Lower leg skin (tissue), 4 donors: ENCODE measurements at regions not wholly inside any gene's neighbourhood (a gene's known extent, or its start where the extent isn't known, plus 50 kb on each side); places are given as distances from the start of the nearest gene placed in this dataset.

Experiments used
- DNase-seq, 2 donors: peaks; one replicate each; pipeline ENCODE4 v3.0.0-alpha.2; 2019; ENCODE audit warnings: low spot score in 2 of 2
- H3K4me3 ChIP-seq: fragments of 200-600 bp; sonication (generic); 2 replicates; pipeline ENCODE4 v1.5.1; 2017; ENCODE audit warnings: mild to moderate bottlenecking, low read depth; ENCODE audit not compliant: poor library complexity, severe bottlenecking
- POLR2A ChIP-seq, 2 donors: fragments of 450-650 bp; IDR thresholded peaks; one replicate each; pipeline ENCODE4 v1.6.1; 2016 to 2017; ENCODE audit warnings: antibody characterized with exemption in 2 of 2, mild to moderate bottlenecking in 1 of 2, moderate library complexity in 1 of 2
- WGBS, 2 donors: methylation state at CpG; one replicate each; pipeline ENCODE4 v1.1.5; 2018; 5-methylcytosine and 5-hydroxymethylcytosine counted together
- intact Hi-C: fragments of 100-400 bp; cut with DNase I; formaldehyde crosslinking; loops from one replicate; pipeline ENCODE4 v1.15.0; 2023; ENCODE audit warnings: low total_unique reads
- TF ChIP-seq, protein P1 (sequence below), 3 donors: fragments of 450-650 bp; IDR thresholded peaks; one replicate each; pipeline ENCODE4 v1.5.1; 2016; ENCODE audit warnings: antibody characterized with exemption in 3 of 3, mild to moderate bottlenecking in 3 of 3, moderate library complexity in 2 of 3

DNA sequence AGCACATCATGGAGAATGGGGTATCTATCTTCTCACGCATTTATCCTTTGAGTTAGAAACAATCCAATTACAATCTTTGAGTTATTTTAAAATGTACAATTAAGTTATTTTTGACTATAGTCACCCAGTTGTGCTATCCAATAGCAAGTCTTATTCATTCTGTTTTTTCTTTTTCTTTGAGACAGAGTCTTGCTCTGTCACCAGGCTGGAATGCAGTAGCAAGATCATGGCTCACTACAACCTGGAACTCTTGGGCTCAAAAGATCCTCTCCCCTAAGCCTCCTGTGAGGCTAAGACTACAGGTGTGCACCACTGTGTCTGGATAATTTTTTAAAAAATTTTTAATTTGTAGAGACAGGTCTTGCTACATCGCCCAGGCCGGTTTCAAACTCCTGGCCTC, 201.5 kb upstream of the ZNF217 start:
- no peak for DNase-seq
- WGBS, 2 donors: 97 to 98% methylated on average over 3 of the region's 3 CpGs
- intact Hi-C loops: loop anchor here (10.0 kb wide), 1 partner anchor 70 kb away; no protein-coding TSS in a partner anchor
- no peak overlapping the region for H3K4me3 ChIP-seq
- no peak for TF ChIP-seq POLR2A (IDR thresholded peaks at IDR 0.05)
- TF ChIP-seq, protein P1, sequence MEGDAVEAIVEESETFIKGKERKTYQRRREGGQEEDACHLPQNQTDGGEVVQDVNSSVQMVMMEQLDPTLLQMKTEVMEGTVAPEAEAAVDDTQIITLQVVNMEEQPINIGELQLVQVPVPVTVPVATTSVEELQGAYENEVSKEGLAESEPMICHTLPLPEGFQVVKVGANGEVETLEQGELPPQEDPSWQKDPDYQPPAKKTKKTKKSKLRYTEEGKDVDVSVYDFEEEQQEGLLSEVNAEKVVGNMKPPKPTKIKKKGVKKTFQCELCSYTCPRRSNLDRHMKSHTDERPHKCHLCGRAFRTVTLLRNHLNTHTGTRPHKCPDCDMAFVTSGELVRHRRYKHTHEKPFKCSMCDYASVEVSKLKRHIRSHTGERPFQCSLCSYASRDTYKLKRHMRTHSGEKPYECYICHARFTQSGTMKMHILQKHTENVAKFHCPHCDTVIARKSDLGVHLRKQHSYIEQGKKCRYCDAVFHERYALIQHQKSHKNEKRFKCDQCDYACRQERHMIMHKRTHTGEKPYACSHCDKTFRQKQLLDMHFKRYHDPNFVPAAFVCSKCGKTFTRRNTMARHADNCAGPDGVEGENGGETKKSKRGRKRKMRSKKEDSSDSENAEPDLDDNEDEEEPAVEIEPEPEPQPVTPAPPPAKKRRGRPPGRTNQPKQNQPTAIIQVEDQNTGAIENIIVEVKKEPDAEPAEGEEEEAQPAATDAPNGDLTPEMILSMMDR (IDR thresholded peaks at IDR 0.05): no peak

DNA sequence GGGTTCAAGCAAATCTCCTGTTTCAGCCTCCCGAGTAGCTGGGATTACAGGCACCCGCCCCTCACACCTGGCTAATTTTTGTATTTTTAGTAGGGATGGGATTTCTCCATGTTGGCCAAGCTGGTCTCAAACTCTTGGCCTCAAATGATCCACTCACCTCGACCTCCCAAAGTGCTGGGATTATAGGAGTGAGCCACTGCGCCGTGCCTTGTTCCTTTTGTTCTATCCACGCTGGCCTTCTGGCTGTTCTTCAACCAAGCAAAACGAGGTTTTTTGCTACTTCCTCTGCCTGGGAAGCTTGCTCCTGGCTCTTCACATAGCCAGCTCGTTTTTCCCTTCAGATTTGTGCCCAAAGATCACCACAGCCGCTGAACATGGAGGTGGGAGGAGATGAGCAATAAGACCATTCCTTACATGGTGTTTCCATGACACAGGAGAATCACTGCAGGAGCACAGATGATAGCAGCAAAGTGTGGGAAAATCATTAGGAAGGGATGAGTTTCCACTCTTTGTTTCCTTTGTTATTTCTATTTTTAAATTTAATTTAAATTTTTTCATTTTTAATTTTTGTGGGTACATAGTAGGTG, 201.0 kb upstream of the ZNF217 start:
- intact Hi-C loops: loop anchor here (10.0 kb wide), 1 partner anchor 70 kb away; no protein-coding TSS in a partner anchor
- peak in 1 of 2 donors; percentile 52 for DNase-seq
- TF ChIP-seq POLR2A (IDR thresholded peaks at IDR 0.05): no peak
- TF ChIP-seq, protein P1 (IDR thresholded peaks at IDR 0.05): no peak
- no peak overlapping the region for H3K4me3 ChIP-seq
- 72 to 77% methylated on average over 9 of the region's 9 CpGs for WGBS, 2 donors

DNA sequence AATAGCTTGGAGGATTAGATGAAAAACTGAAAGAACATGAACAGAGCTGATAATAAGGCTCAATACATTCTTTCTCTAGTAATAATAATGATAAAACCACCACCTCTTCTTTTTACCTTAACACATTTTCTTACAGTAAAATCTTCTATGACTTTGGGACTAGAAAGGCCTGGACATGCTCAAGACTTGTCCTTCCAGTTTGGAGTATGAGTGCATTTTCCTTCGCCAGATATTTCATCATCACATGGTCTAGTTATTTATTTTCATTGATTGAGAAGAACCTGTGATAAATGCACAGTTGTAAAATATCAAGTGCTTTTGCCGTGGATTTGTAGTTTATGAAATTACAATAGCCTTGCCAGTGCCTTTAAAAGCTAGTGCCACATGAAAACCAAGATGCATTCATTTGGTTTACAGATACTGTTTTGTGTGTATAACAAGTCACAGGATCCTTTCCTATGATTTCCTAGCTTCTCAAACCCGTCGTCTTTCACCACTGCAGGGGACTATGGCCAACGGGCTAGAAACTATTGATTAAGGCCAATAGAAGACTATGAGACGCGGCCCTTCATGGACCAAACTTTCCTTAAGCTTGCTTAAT, 200.2 kb upstream of the ZNF217 start:
- TF ChIP-seq POLR2A (IDR thresholded peaks at IDR 0.05): no peak
- TF ChIP-seq, protein P1 (IDR thresholded peaks at IDR 0.05): no peak
- intact Hi-C loops: loop anchor here (10.0 kb wide), 1 partner anchor 71 kb away; no protein-coding TSS in a partner anchor
- no peak for DNase-seq
- no peak overlapping the region for H3K4me3 ChIP-seq
- 68 to 74% methylated on average over 7 of the region's 7 CpGs for WGBS, 2 donors

DNA sequence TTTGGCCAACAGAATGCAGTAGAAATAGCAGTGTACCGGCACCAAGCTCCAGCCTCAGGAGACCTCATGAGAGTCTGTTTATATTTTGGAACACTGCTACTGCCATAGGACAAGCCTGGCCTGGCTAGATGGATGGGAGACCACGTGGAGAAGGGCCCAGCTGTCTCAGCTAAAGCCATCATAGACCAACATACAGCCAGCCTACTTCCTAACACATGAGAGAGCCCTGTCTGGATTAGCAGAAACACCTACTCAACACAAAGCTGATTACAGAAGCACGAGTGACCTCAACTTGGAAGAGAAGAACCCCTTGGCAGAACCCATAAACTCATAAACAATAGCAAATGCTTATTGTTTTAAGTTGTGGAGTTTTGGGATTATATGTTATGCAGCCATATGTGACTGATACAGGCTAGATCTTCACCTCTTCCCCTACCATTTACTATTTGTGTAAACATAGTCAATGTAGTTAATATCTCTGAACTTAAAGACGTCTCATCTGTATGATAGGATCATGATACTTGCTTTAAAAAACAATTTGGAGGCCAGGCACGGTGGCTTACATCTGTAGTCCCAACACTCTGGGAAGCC, 199.4 kb upstream of the ZNF217 start:
- H3K4me3 ChIP-seq: no peak overlapping the region
- WGBS, 2 donors: 80 to 90% methylated on average over 5 of the region's 5 CpGs
- intact Hi-C loops: loop anchor here (1.0 to 10.0 kb wide), 2 partner anchors 42 to 72 kb away; no protein-coding TSS in a partner anchor
- DNase-seq: peak in 1 of 2 donors; percentile 17
- TF ChIP-seq, protein P1 (IDR thresholded peaks at IDR 0.05): no peak
- no peak for TF ChIP-seq POLR2A (IDR thresholded peaks at IDR 0.05)

DNA sequence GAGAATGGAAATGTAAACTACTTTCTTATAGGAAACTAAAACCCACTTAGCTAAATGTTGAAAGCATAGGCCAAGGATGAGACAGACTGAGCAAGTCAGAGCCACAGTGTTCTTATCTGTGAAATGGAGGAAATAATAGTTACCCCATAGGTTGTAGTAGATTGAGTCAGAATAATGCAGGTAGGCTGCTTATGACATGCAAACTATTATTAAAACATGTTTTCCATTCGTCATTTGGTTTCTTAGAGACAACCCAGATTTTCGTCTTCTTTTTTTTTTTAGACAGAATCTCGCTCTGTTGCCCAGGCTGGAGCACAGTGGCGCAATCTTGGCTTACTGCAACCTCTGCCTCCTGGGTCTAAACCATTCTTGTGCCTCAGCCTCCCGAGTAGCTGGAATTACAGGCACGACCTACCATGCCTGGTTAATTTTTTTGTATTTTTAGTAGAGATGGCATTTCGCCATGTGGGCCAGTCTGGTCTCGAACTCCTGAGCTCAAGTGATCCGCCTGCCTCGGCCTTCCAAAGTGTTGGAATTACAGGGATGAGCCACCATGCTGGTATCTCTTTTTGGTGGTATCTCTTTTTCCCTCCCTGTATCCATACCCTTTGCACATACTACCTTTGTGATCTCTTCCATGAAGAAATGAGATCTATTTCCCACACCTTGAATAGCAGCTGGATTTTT, 196.5 kb upstream of the ZNF217 start:
- intact Hi-C loops: loop anchor here (10.0 kb wide), 1 partner anchor 75 kb away; no protein-coding TSS in a partner anchor
- TF ChIP-seq, protein P1 (IDR thresholded peaks at IDR 0.05): no peak
- TF ChIP-seq POLR2A (IDR thresholded peaks at IDR 0.05): no peak
- peak in 1 of 2 donors; percentile 64 for DNase-seq
- H3K4me3 ChIP-seq: no peak overlapping the region
- WGBS, 2 donors: 61 to 65% methylated on average over 10 of the region's 10 CpGs
